ENCODE measurements at regions not wholly inside any gene's neighbourhood (a gene's known extent, or its start where the extent isn't known, plus 50 kb on each side); places are given as distances from the start of the nearest gene placed in this dataset.

GRCh38 chr10:64159910-64160872 lies 639.0 kb downstream of the REEP3 start:
- TF ChIP-seq CTCF (IDR thresholded peaks at IDR 0.05; ENCODE audit: insufficient read depth, low read depth, low read length, missing control alignments), result no peak
- DNase-seq (ENCODE audit: low read depth), result no peak
- no peak overlapping the region for H3K4me3 ChIP-seq (ENCODE audit: low read depth, low read length)

- no peak for DNase-seq (ENCODE audit: low read depth)
- TF ChIP-seq CTCF (IDR thresholded peaks at IDR 0.05; ENCODE audit: insufficient read depth, low read depth, low read length, missing control alignments), result no peak
- H3K4me3 ChIP-seq (ENCODE audit: low read depth, low read length), result no peak overlapping the region
These were observed 649.6 kb downstream of the REEP3 start for GRCh38 chr10:64170791-64171190.

- no peak for TF ChIP-seq CTCF (IDR thresholded peaks at IDR 0.05; ENCODE audit: insufficient read depth, low read depth, low read length, missing control alignments)
- H3K4me3 ChIP-seq (ENCODE audit: low read depth, low read length), result no peak overlapping the region
- DNase-seq (ENCODE audit: low read depth), result no peak
These were observed 652.6 kb downstream of the REEP3 start for GRCh38 chr10:64173826-64174225.

- no peak for DNase-seq (ENCODE audit: low read depth)
- TF ChIP-seq CTCF (IDR thresholded peaks at IDR 0.05; ENCODE audit: insufficient read depth, low read depth, low read length, missing control alignments), result no peak
- no peak overlapping the region for H3K4me3 ChIP-seq (ENCODE audit: low read depth, low read length)
These were observed 653.6 kb downstream of the REEP3 start for GRCh38 chr10:64174666-64175255.

GRCh38 chr10:64175271-64175962 lies 654.2 kb downstream of the REEP3 start:
- no peak for DNase-seq (ENCODE audit: low read depth)
- TF ChIP-seq CTCF (IDR thresholded peaks at IDR 0.05; ENCODE audit: insufficient read depth, low read depth, low read length, missing control alignments), result no peak

GRCh38 chr10:64182671-64183070 lies 661.5 kb downstream of the REEP3 start:
- no peak for DNase-seq (ENCODE audit: low read depth)
- TF ChIP-seq CTCF (IDR thresholded peaks at IDR 0.05; ENCODE audit: insufficient read depth, low read depth, low read length, missing control alignments), result no peak
- no peak overlapping the region for H3K4me3 ChIP-seq (ENCODE audit: low read depth, low read length)

More at GRCh38 chr10:64175271-64175962, 654.2 kb downstream of the REEP3 start:
- H3K4me3 ChIP-seq (ENCODE audit: low read depth, low read length), result no peak overlapping the region
